ENCODE measurements at regions not wholly inside any gene's neighbourhood (a gene's known extent, or its start where the extent isn't known, plus 50 kb on each side); places are given as distances from the start of the nearest gene placed in this dataset.

- DNase-seq (ENCODE audit: low spot score) = no peak
These were observed 420.1 kb downstream of the TBC1D4 start for GRCh38 chr13:75061909-75062308.

DNA sequence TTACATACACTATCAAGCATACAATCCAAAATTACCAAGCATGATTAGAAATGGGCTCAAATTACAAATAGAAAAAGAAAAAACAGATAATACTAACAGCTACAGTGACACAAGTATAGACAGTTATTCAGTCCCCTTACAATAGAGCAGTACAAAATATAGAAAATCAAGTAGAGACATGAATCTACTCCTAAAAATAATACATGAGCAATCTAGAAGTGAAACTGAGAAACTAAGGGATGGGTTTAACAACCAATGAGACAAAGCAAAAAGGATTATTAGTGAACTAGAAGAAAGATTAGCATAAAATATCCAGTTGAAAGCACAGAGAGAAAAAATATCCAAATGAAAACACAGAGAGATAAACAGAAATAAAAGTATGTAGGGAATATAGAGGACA is 426.7 kb downstream of the TBC1D4 start:
- no peak for DNase-seq (ENCODE audit: low spot score)

GRCh38 chr13:75052616-75053015 is 429.4 kb downstream of the TBC1D4 start:
- DNase-seq (ENCODE audit: low spot score) = no peak

- no peak for DNase-seq (ENCODE audit: low spot score)
These were observed 431.4 kb downstream of the TBC1D4 start for GRCh38 chr13:75050419-75051046.

- no peak for DNase-seq (ENCODE audit: low spot score)
These were observed 432.1 kb downstream of the TBC1D4 start for GRCh38 chr13:75049735-75050335.

DNA sequence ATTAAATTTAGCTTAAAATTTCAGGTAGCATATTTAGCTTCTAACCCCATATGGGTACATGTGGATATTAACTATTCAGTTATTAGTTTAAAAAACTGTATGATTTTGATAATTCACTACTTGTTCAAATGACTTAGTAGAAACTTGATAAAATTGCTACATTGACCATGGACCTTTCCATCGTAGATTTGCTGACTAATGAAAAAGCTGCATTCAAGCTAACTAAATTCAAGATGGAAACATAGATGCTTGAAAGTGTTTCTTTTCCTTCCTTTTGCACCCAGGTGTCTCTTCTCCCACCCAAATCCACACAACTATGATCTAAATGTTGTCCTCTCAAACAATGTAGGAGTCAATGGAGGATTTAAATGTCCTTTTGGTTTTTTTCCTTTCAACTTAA is 439.2 kb downstream of the TBC1D4 start:
- no peak for DNase-seq (ENCODE audit: low spot score)

GRCh38 chr13:75038393-75039113 is 443.4 kb downstream of the TBC1D4 start:
- DNase-seq (ENCODE audit: low spot score) = no peak

GRCh38 chr13:75025956-75026355 is 456.0 kb downstream of the TBC1D4 start:
- DNase-seq (ENCODE audit: low spot score) = no peak

DNA sequence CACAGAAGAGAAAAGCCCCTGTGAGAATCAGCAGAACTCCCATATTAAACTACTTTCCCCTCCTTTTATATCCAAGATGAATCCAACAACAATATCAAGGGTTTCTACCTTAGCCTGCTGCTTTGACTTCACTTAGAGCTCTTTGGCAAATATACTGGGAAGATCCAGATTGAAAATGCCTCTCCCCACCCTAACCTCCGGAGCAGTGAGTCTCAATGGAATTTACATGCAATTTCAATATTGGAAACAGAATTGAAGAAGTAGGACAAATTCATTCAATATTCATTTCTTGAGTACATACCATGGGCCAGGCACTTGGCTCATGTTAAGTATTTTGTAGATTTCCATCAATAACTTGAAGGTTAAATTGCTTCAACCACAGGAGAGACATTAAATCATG is 457.4 kb downstream of the TBC1D4 start:
- no peak for DNase-seq (ENCODE audit: low spot score)

- DNase-seq (ENCODE audit: low spot score) = no peak
These were observed 458.4 kb downstream of the TBC1D4 start for GRCh38 chr13:75023609-75024008.

DNA sequence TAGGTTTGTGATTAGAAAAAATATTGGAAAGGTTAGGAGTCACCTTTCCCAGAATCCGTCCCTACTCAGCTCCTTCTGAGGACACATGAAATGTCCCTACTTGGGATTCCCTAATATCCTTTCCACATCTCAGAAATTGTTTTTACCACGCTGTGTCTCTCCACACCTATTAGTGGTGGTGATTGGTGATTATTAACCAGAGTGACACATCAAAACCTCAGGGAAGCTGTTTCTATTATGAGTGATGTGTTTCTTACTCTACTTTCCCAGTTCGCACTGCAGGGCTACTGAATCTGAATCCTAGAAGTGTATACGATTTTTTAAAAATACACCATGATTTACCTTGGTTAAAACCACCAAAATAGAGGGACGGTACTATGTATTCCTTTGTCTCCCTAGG is 460.8 kb downstream of the TBC1D4 start:
- no peak for DNase-seq (ENCODE audit: low spot score)

- DNase-seq (ENCODE audit: low spot score) = no peak
These were observed 465.7 kb downstream of the TBC1D4 start for GRCh38 chr13:75016225-75016624.

DNA sequence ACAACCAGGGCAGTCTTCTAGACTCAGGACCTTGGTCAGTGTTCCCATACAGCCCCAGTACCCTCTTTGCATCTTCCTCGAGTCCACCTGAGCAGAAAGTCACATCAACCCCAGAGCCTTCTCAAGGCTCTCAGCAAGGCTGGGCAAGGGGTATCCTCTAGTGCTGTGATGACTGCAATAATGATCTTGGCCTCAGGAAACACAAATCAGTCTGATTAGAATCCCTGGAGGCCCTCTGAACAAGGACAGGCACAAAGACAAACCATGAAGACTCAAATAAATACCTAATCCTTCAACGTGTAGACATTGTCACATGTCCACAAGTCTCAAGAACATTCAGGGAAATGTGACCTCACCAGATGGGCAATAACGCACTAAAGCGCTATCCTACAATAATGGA is 468.2 kb downstream of the TBC1D4 start:
- no peak for DNase-seq (ENCODE audit: low spot score)

DNA sequence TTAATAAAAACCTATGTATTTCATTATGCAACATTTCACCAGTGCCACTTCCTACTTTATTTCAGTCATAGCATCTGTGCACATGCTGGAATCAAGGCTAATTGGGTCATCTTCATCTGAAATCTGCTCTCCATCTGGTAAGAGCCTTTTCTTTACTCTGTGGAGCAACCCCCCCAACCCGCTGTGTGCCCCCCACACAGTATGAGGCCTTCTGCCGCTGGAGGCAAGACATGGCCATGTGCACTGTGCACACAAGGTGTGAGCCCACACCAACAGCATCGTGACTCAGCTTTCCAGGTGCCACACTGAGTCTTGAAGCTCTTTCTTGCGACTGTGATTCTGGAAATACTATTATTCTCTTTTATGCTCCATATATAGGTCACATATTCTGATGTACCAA is 471.0 kb downstream of the TBC1D4 start:
- DNase-seq (ENCODE audit: low spot score) = no peak

DNA sequence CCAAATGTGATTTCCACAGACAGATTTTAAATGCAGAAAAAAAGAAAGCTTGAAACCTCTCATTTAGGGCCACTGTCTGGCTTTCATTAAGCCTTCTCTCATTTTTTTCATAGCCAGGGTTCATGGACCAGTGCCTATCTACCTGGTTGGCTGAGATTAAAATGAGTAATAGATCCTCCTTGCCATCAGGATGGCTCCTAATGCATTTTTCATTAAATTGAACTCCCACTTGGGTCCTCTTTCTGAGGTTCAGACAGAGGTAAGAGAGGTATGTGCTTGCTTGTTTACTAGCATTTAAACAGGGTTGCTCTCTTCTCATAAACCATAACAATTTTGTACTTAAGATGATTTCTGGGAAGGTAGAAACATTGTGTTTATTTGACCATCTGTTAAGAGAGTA is 473.0 kb downstream of the TBC1D4 start:
- no peak for DNase-seq (ENCODE audit: low spot score)

DNA sequence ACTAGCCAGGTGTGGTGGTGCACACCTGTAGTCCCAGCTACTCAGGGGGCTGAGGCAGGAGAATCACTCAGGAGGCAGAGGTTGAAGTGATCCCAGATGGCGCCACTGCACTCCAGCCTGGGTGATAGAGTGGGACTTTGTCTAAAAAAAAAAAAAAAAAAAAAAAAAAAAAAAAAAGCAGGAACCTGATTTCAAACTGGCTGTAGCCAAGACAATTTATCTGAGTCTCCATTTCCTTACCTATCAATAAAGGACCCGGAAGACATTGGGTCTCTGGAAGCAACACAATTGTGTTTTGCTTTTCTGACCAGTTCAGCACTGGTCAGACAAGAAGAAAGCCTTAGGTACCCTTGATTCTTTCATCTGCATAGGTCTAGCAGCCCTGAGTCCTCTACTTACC is 491.0 kb downstream of the TBC1D4 start:
- DNase-seq (ENCODE audit: low spot score) = no peak

DNA sequence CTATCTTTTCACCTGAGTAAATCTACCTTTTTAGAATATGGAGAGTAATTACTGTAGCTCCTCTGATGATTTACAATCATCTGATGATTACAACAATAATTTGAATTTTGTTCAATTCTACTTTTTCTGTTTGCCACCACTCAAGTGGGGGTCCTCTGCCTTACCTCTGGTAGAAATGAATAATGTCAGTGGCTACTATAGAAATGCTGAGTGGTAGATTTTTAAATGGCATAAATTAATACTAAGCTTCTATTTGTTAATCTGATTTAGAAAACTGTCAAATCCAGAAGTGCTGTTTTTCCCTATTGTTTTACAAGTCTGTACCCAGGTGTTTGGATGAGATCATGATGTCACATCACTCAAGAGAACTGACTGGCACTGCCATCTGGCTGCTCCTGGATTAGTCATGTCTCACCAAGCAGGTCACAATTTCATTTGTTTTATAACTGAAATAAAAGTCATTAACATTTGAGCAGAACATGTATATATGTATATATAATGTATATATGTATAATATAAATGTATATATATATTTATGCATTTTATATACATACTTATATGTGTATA is 494.8 kb downstream of the TBC1D4 start:
- DNase-seq (ENCODE audit: low spot score) = no peak

DNA sequence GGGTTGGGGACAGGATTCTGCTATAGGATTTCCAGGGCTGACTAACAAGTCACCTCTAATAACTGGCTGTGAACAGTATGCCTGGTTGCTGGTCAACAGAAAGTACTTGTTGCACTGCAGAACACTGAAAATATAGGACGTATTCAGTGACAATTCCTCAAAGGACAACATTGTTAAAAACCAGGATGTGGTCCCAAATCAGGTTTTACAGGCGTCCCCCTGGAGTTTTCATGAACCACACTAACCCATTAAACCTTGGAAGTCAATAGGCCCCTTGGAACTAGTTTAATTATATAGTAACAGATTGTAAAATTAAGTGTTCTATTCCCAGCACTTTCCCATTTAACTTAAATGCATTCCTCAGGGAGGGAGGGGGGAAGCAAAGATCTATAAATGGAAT is 495.4 kb downstream of the TBC1D4 start:
- no peak for DNase-seq (ENCODE audit: low spot score)

- DNase-seq (ENCODE audit: low spot score) = no peak
These were observed 502.3 kb downstream of the TBC1D4 start for GRCh38 chr13:74979703-74980102.

DNA sequence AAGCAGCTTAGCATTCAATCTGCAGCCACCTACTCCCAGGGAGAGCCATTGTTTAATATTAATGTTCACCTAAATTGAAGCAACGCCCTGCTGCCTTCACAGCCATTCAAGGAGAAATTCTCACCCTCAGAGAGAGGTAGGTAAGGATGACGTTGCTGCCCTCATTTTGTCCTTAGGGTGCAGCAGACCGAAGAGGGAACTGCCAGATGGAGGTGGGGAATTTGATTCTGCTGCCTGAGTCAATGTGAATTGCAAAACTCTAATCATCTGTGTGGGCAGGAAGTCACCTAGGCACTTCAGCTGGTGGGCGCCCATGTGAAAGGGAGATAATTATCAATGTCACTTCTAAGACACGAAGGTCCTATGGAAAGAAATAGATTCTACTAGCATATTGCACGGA is 503.4 kb downstream of the TBC1D4 start:
- no peak for DNase-seq (ENCODE audit: low spot score)

GRCh38 chr13:74977498-74977897 is 504.5 kb downstream of the TBC1D4 start:
- DNase-seq (ENCODE audit: low spot score) = no peak

GRCh38 chr13:74975111-74975510 is 506.9 kb downstream of the TBC1D4 start:
- no peak for DNase-seq (ENCODE audit: low spot score)
